GM20431 (cell line): ENCODE measurements at regions not wholly inside any gene's neighbourhood (a gene's known extent, or its start where the extent isn't known, plus 50 kb on each side); places are given as distances from the start of the nearest gene placed in this dataset.

Experiments
- in situ Hi-C: fragments of 300-500 bp; cut with MseI, MboI; formaldehyde crosslinking; loops from one replicate; pipeline ENCODE4 v1.15.0; 2020; ENCODE audit warnings: low sequenced_read_pairs; ENCODE audit not compliant: unreplicated experiment

GRCh38 chr14:89013698-89014568, 189.5 kb downstream of the TTC8 start:
- in situ Hi-C loops = no loop called here

DNA sequence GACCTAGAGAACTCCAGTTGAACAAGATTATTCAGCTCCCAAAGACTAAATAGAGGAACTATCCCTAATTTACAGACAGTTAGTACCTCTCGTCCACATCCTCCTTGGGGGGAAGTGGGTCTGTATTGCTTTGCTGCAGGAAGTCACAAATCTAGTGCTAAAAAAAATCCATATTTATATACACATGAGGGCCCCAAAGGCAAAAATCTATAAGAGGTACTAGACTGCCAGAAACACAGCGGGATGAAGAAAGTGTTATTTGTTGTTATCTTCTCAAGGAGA, 190.1 kb downstream of the TTC8 start:
- in situ Hi-C loops = no loop called here

- in situ Hi-C loops = no loop called here
Observed at GRCh38 chr14:89015016-89015415, 190.6 kb downstream of the TTC8 start.

GRCh38 chr14:89017417-89017816, 193.0 kb downstream of the TTC8 start:
- in situ Hi-C loops = no loop called here

DNA sequence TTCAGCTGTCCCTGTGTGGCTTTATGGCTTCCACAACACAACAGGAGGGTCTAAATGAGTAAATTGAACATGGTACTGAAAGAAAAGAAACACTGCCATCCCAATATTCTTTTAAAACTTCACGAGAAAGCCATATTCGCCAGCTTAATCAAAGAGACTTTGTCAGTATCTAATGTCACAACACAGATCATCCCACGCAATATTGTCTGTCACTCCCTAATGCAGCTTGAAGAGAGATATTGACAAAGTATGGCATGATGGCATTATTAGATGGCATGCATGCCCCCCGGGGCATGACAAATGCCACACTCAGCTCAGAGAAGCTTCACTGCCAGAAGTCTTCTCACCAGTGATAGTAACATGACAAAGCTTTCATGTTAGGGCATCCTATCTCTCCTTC, 197.8 kb downstream of the TTC8 start:
- in situ Hi-C loops = loop anchor here (10.0 kb wide), 1 partner anchor 893 kb away; no protein-coding TSS in a partner anchor

- in situ Hi-C loops = loop anchor here (10.0 to 25.0 kb wide), 2 partner anchors 413 to 890 kb away; no protein-coding TSS in a partner anchor
Observed at GRCh38 chr14:89024691-89025090, 200.2 kb downstream of the TTC8 start.

- in situ Hi-C loops = loop anchor here (10.0 to 25.0 kb wide), 2 partner anchors 412 to 889 kb away; no protein-coding TSS in a partner anchor
Observed at GRCh38 chr14:89025561-89026236, 201.2 kb downstream of the TTC8 start.

- in situ Hi-C loops = loop anchor here (10.0 to 25.0 kb wide), 2 partner anchors 410 to 888 kb away; no protein-coding TSS in a partner anchor
Observed at GRCh38 chr14:89027097-89027740, 202.8 kb downstream of the TTC8 start.

- in situ Hi-C loops = loop anchor here (10.0 to 25.0 kb wide), 2 partner anchors 409 to 886 kb away; no protein-coding TSS in a partner anchor
Observed at GRCh38 chr14:89028462-89029134, 204.1 kb downstream of the TTC8 start.

DNA sequence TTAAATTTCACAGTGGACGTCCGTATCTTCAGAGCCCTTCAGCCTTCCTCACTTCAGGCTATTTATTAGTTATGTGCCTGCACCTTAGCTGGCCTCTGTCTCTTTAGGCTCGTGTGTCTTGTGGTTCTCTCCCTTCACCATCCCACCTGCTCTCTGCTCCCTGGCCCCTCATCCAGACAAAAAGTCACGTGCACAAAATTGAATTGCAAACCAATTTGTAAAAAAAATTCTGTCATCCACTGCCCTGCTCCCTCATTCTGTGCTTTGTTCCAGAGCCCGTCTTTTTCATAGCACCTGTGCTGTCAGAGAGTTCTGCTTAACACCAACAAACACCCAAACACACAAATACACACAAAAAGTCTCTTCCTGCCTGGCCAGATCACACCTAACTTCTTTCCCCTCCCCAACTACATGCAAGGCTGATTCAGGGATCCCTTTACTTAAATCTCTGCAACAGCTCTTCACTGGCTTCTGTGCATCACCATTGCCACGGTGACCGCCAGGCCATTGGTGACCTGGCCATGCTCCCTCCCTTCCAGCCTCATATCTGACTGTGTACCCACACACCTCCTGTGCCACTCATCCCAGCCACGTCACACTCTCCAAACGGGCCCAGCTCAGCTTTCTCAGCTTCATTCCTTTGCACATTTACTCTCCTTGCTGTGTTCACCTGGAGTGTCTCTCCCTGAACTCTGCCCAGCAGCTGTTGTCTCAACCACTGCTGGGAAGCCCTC, 205.7 kb downstream of the TTC8 start:
- in situ Hi-C loops = loop anchor here (10.0 to 25.0 kb wide), 2 partner anchors 407 to 885 kb away; no protein-coding TSS in a partner anchor

GRCh38 chr14:89030921-89031320, 206.5 kb downstream of the TTC8 start:
- in situ Hi-C loops = loop anchor here (25.0 kb wide), 1 partner anchor 406 kb away; no protein-coding TSS in a partner anchor

DNA sequence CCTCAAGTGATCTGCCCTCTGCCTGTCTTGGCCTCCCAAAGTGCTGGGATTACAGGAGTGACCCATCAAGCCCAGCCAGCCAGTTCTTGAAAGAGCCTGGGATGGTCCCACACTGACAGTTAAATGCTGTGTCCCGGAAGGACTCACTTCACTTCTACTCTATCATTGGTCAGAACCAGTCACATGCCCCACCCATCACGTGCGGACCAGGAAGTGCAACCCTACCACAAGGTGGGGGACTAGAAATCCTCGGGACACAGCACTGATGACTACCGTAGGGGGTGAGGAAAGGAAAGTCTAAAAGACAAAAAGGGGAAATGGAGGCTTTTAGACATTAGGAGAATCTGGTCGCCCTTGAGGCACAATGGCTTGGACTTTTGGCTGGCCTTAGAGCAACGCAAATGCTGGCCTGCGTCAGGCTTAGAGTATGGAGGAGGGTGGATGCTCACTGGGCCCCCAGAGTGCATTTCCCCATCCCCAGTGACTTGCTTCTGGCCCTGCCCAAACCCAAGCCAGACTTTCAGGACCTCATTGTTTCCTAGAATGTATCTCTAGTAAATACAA, 207.7 kb downstream of the TTC8 start:
- in situ Hi-C loops = loop anchor here (25.0 kb wide), 1 partner anchor 405 kb away; no protein-coding TSS in a partner anchor

DNA sequence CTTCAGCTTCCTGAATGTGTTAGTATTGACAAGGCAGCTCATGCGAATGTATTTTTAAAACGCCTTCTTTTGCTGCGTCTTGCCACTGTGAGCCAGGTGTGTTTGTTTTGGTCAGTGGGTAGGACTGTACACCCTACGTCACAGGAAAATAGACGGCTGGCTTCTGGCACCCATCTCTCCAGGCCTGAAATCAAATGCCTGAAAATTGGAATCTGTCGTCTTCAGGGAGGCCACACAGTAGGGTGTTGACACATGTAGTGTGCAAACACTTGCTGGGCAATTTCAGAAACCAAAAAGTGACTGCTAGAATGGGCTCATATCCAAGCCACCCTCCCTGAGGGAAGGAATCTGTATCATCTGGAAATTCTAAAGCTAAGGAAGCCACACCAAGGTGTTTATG, 209.3 kb downstream of the TTC8 start:
- in situ Hi-C loops = loop anchor here (25.0 kb wide), 1 partner anchor 404 kb away; no protein-coding TSS in a partner anchor

- in situ Hi-C loops = loop anchor here (5.0 to 25.0 kb wide), 2 partner anchors 401 to 861 kb away; no protein-coding TSS in a partner anchor
Observed at GRCh38 chr14:89036371-89036770, 211.9 kb downstream of the TTC8 start.

DNA sequence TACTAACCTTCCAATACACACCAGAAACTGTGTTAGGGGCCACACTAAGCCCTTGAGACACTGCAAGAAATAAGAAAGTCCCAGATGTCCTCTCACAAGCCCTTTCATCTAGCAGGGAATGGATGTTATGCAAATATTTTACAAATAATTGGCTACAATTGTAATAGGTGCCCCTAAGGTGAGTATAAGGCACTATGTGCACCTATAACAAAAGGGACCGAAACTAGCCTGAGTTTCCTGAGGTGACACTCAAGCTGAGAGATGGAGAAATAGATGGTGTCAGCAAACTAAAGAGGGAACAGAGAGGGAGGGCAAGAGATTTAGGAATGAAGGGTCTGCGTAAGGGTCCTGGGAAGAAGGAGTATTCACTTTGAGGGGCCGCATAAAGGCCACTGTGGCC, 212.6 kb downstream of the TTC8 start:
- in situ Hi-C loops = loop anchor here (5.0 to 25.0 kb wide), 2 partner anchors 400 to 860 kb away; no protein-coding TSS in a partner anchor

DNA sequence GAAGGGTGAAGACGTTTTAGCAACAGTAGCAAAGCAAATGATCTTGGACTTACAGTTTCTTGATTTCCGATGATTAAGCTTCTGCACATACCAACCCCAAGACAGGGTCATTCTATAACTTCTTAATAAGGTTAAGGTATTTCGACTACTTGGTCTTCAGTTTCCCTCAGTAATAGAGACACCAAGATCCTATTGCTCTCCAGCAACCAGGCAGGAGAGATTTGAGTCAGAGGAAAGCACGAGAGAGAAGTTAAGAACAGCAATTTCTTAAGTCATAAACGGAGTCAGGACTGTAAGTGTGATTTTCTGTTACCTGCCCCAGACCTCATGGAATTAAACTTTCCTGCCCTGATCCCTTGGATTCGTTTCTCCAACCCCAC, 215.6 kb downstream of the TTC8 start:
- in situ Hi-C loops = loop anchor here (25.0 kb wide), 1 partner anchor 397 kb away; no protein-coding TSS in a partner anchor

DNA sequence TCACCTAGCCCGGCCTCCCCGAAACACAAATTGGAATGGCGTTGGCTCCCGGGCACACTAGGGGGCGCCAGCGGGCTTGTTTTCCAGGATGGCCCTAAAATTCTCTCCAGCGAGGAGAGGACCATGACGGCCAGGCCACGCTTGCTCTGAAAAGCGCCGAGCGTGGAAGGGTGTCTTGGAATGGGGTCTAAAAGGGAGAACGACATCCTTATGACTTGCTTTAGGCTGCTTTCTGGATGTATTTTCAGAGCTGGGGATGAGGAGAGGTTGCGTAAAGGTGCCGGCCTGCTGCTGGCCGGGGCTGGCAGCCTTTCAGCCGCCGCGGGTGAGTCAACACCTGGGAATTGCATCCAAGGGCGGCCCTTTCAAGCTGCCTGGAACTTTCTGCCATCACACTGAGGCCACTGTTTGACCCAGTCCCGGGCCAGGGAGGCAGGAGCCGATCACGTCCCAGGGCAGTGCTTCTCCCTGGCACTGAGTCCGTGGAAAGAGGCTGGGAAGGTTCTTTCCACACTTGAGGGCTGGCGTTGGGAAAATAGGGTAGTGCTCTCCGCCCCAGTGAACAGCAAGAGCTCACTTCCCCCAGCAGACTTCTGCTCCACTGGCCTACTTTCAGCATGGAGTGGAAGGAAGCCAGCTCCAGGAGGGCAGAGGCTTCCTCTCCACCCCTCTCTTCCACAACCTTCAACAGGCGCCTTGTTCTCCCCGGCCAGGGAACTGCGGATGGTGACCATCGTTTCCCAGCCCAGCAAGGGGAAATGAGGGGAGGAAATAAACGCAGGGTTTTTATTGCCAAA, 216.2 kb downstream of the TTC8 start:
- in situ Hi-C loops = loop anchor here (25.0 kb wide), 1 partner anchor 397 kb away; no protein-coding TSS in a partner anchor

DNA sequence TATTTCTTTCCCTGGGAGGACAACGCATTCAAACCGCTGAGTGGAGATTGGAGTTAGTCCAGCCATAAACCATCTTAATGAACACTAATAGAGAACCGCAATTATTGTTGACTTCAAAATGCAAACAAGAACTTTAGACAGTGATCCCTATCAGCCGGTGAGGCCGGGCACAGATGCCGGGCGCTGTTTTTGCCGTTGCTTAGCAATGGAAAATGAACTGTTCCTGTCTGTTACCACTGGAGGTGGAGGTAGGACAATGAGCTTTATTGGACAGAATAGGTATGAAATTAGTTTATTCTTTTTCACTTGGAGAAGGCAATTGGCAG, 216.8 kb downstream of the TTC8 start:
- in situ Hi-C loops = loop anchor here (25.0 kb wide), 1 partner anchor 396 kb away; no protein-coding TSS in a partner anchor
